ENCODE measurements at regions not wholly inside any gene's neighbourhood (a gene's known extent, or its start where the extent isn't known, plus 50 kb on each side); places are given as distances from the start of the nearest gene placed in this dataset.

DNA sequence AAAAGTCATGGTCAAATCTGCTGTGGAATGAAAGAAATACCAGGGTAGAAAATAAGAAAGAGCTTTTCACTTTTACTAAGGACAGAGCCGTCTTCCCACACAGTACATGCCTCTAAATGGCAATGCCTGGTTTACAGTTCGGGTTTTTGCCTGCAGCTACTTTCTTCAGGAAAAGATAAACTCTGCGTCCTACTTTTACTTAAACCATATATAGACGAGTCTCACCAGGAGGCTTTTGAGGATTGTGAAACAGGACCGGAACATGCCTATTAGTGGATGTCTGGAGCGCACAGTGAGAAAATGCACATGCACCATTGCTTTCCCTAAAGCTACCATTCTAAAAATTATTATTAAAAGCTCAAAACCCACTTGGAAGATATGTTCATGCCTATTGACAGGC, 70.5 kb downstream of the KLF6 start:
- Histone ChIP-seq H3K27ac (no peak overlapping the region), H3K27me3 (ENCODE audit: insufficient read depth, low read depth, severe bottlenecking) (no peaks in the 10 kb centered on the region), H3K9me3 (ENCODE audit: severe bottlenecking) (no peaks in the 10 kb centered on the region), H3K4me3 (ENCODE audit: low read depth, low read length) (no peak overlapping the region), H3K36me3 (no peaks in the 10 kb centered on the region)
- DNase-seq: no peak
- TF ChIP-seq CTCF (IDR thresholded peaks at IDR 0.05; ENCODE audit: low read depth, low read length): no peak

DNA sequence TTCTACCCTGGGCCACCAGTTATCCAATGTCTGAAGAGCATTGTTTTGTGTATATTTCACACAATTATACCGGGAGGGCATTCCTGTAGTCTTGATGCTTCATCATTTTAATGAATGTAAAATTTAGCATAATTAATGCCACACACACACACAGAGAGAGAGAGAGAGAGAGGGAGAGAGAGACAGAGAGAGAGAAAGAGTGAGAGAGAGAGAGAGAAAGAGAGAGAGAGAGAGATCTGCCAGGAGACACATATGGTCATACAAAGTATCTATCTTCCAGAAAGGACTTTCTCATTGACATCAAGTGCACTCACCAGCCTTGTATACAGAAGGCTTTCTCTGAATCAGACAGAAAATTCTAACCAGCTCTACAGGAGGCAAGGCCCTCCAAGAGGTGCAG, 72.3 kb downstream of the KLF6 start:
- no peaks in the 10 kb centered on the region for H3K36me3 ChIP-seq
- no peak for TF ChIP-seq CTCF (IDR thresholded peaks at IDR 0.05; ENCODE audit: low read depth, low read length)
- no peaks in the 10 kb centered on the region for H3K9me3 ChIP-seq (ENCODE audit: severe bottlenecking)
- DNase-seq: no peak
- no peak overlapping the region for H3K27ac ChIP-seq
- H3K4me3 ChIP-seq (ENCODE audit: low read depth, low read length): no peak overlapping the region
- no peaks in the 10 kb centered on the region for H3K27me3 ChIP-seq (ENCODE audit: insufficient read depth, low read depth, severe bottlenecking)

DNA sequence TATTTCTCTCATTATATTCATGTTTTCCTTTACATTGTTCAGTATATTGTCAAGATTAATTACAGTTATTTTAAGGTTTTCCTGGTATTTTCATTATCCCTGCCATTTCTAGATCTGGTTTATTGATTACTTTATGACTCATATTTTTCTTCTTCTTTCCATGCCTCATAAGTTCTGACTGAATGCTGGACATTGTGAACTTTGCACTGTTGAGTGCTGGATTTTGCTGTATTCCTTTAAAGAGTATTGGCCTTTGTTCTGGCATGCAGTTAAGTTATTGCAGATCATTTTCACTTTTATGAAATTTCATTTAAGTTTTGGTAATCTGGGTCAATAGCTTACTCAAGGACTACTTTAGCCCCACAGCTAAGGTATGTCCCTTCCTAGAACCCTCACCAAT, 73.1 kb downstream of the KLF6 start:
- Histone ChIP-seq H3K27ac (no peak overlapping the region), H3K4me3 (ENCODE audit: low read depth, low read length) (no peak overlapping the region), H3K9me3 (ENCODE audit: severe bottlenecking) (no peaks in the 10 kb centered on the region), H3K36me3 (no peaks in the 10 kb centered on the region), H3K27me3 (ENCODE audit: insufficient read depth, low read depth, severe bottlenecking) (no peaks in the 10 kb centered on the region)
- no peak for DNase-seq
- TF ChIP-seq CTCF (IDR thresholded peaks at IDR 0.05; ENCODE audit: low read depth, low read length): no peak

DNA sequence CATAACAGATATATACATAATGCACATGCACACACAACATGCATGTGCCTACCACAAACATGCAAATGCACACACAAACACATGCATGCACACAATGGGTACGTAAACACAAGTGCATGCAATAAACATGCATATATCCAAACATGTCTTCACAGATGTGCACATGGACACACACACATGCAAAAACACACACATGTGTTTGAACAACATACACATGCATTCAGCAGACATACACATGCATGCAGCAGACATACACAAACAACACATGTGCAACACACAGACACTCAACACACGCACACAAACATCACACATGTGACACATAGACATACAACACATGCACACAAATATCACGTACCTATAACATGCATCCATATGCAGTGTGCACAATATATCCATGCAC, 74.2 kb downstream of the KLF6 start:
- Histone ChIP-seq H3K4me3 (ENCODE audit: low read depth, low read length) (no peak overlapping the region), H3K27me3 (ENCODE audit: insufficient read depth, low read depth, severe bottlenecking) (no peaks in the 10 kb centered on the region), H3K36me3 (no peaks in the 10 kb centered on the region), H3K27ac (no peak overlapping the region), H3K9me3 (ENCODE audit: severe bottlenecking) (no peaks in the 10 kb centered on the region)
- no peak for DNase-seq
- no peak for TF ChIP-seq CTCF (IDR thresholded peaks at IDR 0.05; ENCODE audit: low read depth, low read length)

DNA sequence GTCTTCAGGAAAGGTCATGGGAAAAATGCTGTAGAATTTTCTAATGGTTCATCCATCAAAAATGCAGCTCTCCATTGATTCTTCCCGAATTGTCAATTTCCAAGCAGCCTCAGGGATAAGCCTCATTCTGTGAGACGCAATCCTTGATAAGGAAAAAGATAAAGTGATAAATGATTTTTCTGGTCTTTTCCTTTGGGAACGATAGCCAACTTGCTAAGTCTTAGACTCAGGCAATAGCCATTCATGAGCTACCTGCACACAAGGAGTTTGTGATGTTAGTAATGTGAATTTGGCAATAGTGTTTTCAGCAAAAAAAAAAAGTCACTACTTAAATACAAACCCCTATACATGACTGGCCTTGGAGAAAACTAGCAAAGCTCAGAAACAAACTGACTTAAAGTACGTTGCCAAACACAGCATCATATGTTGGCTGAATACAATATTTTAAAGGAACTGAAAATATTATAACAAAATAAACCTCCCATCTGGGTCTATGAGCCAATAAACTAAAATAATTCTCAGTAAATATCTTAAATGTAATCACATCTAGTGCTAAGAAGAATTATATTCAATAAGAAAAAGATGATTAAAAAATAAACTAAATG, 75.5 kb downstream of the KLF6 start:
- Histone ChIP-seq H3K27me3 (ENCODE audit: insufficient read depth, low read depth, severe bottlenecking) (no peaks in the 10 kb centered on the region), H3K4me3 (ENCODE audit: low read depth, low read length) (no peak overlapping the region), H3K9me3 (ENCODE audit: severe bottlenecking) (no peaks in the 10 kb centered on the region), H3K27ac (no peak overlapping the region), H3K36me3 (no peaks in the 10 kb centered on the region)
- TF ChIP-seq CTCF (IDR thresholded peaks at IDR 0.05; ENCODE audit: low read depth, low read length): no peak
- no peak for DNase-seq

- no peak for DNase-seq
- H3K36me3 ChIP-seq: no peaks in the 10 kb centered on the region
- no peak overlapping the region for H3K27ac ChIP-seq
- H3K4me3 ChIP-seq (ENCODE audit: low read depth, low read length): no peak overlapping the region
- no peaks in the 10 kb centered on the region for H3K9me3 ChIP-seq (ENCODE audit: severe bottlenecking)
- TF ChIP-seq CTCF (IDR thresholded peaks at IDR 0.05; ENCODE audit: low read depth, low read length): no peak
- H3K27me3 ChIP-seq (ENCODE audit: insufficient read depth, low read depth, severe bottlenecking): no peaks in the 10 kb centered on the region
Measured at GRCh38 chr10:3708852-3709251, 76.2 kb downstream of the KLF6 start.

All from WERI-Rb-1 (cell line).